22Rv1 (cell line): ENCODE measurements at regions not wholly inside any gene's neighbourhood (a gene's known extent, or its start where the extent isn't known, plus 50 kb on each side); places are given as distances from the start of the nearest gene placed in this dataset.

Source experiments
- ZFX ChIP-seq: fragments of 450-650 bp; IDR thresholded peaks from 2 replicates; pipeline ENCODE4 v1.6.1; 2017; ENCODE audit warnings: antibody characterized with exemption, borderline replicate concordance
- TF ChIP-seq, protein P1 (sequence below): fragments of 450-650 bp; IDR thresholded peaks from 2 replicates; pipeline ENCODE4 v1.5.1; 2017; ENCODE audit warnings: mild to moderate bottlenecking

- TF ChIP-seq, protein P1, sequence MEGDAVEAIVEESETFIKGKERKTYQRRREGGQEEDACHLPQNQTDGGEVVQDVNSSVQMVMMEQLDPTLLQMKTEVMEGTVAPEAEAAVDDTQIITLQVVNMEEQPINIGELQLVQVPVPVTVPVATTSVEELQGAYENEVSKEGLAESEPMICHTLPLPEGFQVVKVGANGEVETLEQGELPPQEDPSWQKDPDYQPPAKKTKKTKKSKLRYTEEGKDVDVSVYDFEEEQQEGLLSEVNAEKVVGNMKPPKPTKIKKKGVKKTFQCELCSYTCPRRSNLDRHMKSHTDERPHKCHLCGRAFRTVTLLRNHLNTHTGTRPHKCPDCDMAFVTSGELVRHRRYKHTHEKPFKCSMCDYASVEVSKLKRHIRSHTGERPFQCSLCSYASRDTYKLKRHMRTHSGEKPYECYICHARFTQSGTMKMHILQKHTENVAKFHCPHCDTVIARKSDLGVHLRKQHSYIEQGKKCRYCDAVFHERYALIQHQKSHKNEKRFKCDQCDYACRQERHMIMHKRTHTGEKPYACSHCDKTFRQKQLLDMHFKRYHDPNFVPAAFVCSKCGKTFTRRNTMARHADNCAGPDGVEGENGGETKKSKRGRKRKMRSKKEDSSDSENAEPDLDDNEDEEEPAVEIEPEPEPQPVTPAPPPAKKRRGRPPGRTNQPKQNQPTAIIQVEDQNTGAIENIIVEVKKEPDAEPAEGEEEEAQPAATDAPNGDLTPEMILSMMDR, result no peak
- TF ChIP-seq ZFX, result no peak
Observed at GRCh38 chr6:115843945-115844344, 216.7 kb downstream of the FRK start.
